Body of pancreas (tissue), 4 donors: ENCODE measurements at regions not wholly inside any gene's neighbourhood (a gene's known extent, or its start where the extent isn't known, plus 50 kb on each side); places are given as distances from the start of the nearest gene placed in this dataset.
"Not testable (repeated sequence)": the region's sequence is repeated elsewhere in the genome, so short reads cannot be mapped to it uniquely, and the experiment has no call there.

ENCODE experiments used
- ATAC-seq: fragments of 150-250 bp; one replicate; pipeline ENCODE4 v1.9.1; 2016
- DNase-seq, 4 donors: peaks; one replicate each; pipeline ENCODE4 v3.0.0-alpha.2; 2019
- H3K27ac ChIP-seq, 4 donors: fragments of 200-600 bp; sonication (generic); 1 replicate in 3 of 4; 2 replicates in 1 of 4; pipeline versions ENCODE4 v1.5.1 to v1.6.1; 2016 to 2019; ENCODE audit warnings: mild to moderate bottlenecking in 1 of 4, mixed read lengths in 1 of 4, moderate library complexity in 1 of 4
- H3K27me3 ChIP-seq, 2 donors: fragments of 200-600 bp; sonication (generic); one replicate each; pipeline ENCODE4 v1.6.0; 2016; ENCODE audit warnings: mild to moderate bottlenecking in 1 of 2
- H3K36me3 ChIP-seq, 2 donors: fragments of 200-600 bp; sonication (generic); replicated peaks in 1 of 2; 2 replicates each; pipeline ENCODE4 v1.5.1; 2016; ENCODE audit warnings: low read depth in 2 of 2; ENCODE audit not compliant: insufficient read depth in 1 of 2
- H3K4me1 ChIP-seq: fragments of 200-600 bp; sonication (generic); one replicate; pipeline ENCODE4 v1.6.0; 2016
- H3K4me3 ChIP-seq, 2 donors: fragments of 200-600 bp; sonication (generic); 1 replicate in 1 of 2; 2 replicates in 1 of 2; pipeline ENCODE4 v1.5.1; 2016 to 2019
- H3K9me3 ChIP-seq, 3 donors: fragments of 200-600 bp; sonication (generic); 1 replicate in 2 of 3; 2 replicates in 1 of 3; pipeline ENCODE4 v1.5.1; 2016
- CTCF ChIP-seq, 7 experiments: fragments of 450-650 bp in 4 of 7; fragments of 200-600 bp in 3 of 7; sonication (generic) in 3 of 7; IDR thresholded peaks; one replicate each; pipeline ENCODE4 v1.5.1; 2016 to 2019; ENCODE audit warnings: antibody characterized with exemption in 7 of 7
- POLR2A ChIP-seq, 3 donors: fragments of 450-650 bp; IDR thresholded peaks; one replicate each; pipeline ENCODE4 v1.6.1; 2016; ENCODE audit warnings: antibody characterized with exemption in 3 of 3, mild to moderate bottlenecking in 2 of 3
- WGBS, 2 donors: methylation state at CpG; one replicate each; pipeline ENCODE4 v1.1.5; 2017; 5-methylcytosine and 5-hydroxymethylcytosine counted together
- intact Hi-C: fragments of 100-400 bp; cut with DNase I; formaldehyde crosslinking; loops from one replicate; pipeline ENCODE4 v1.15.1; 2023

GRCh38 chr5:120329095-120329494 is 135.0 kb upstream of the PRR16 start:
- no peak for DNase-seq
- Histone ChIP-seq H3K4me3 (no peak overlapping the region), H3K36me3 (no peaks in the 10 kb centered on the region), H3K27me3 (no peaks in the 10 kb centered on the region), H3K9me3 (no peaks in the 10 kb centered on the region), H3K4me1 (no peaks in the 10 kb centered on the region), H3K27ac (no peak overlapping the region)
- intact Hi-C loops: no loop called here
- ATAC-seq: no peak
- TF ChIP-seq POLR2A (IDR thresholded peaks at IDR 0.05) (no peak), CTCF (IDR thresholded peaks at IDR 0.05) (no peak)
- WGBS, 2 donors: 59 to 73% methylated on average over 2 of the region's 2 CpGs

GRCh38 chr5:120330558-120330957 is 133.5 kb upstream of the PRR16 start:
- no peaks in the 10 kb centered on the region for H3K36me3 ChIP-seq
- no peak overlapping the region for H3K4me3 ChIP-seq
- H3K4me1 ChIP-seq: no peaks in the 10 kb centered on the region
- no peak for TF ChIP-seq CTCF (IDR thresholded peaks at IDR 0.05)
- no peak for TF ChIP-seq POLR2A (IDR thresholded peaks at IDR 0.05)
- no peaks in the 10 kb centered on the region for H3K27me3 ChIP-seq
- DNase-seq (no peak), ATAC-seq (no peak)
- no peaks in the 10 kb centered on the region for H3K9me3 ChIP-seq
- 64 to 65% methylated on average over 1 of the region's 1 CpG for WGBS, 2 donors
- intact Hi-C loops: no loop called here
- no peak overlapping the region for H3K27ac ChIP-seq

- DNase-seq (no peak), ATAC-seq (no peak)
- WGBS, 2 donors: 58 to 71% methylated on average over 4 of the region's 4 CpGs
- TF ChIP-seq CTCF (IDR thresholded peaks at IDR 0.05) (no peak), POLR2A (IDR thresholded peaks at IDR 0.05) (no peak)
- Histone ChIP-seq H3K27me3 (no peaks in the 10 kb centered on the region), H3K4me1 (no peaks in the 10 kb centered on the region), H3K27ac (no peak overlapping the region), H3K4me3 (no peak overlapping the region), H3K36me3 (no peaks in the 10 kb centered on the region), H3K9me3 (no peaks in the 10 kb centered on the region)
- intact Hi-C loops: no loop called here
Measured at GRCh38 chr5:120344181-120344580, 119.9 kb upstream of the PRR16 start.

GRCh38 chr5:120345947-120346346 is 118.2 kb upstream of the PRR16 start:
- Histone ChIP-seq H3K9me3 (no peaks in the 10 kb centered on the region), H3K4me3 (no peak overlapping the region), H3K36me3 (no peaks in the 10 kb centered on the region), H3K27ac (no peak overlapping the region), H3K4me1 (no peaks in the 10 kb centered on the region), H3K27me3 (no peaks in the 10 kb centered on the region)
- ATAC-seq (no peak), DNase-seq (no peak)
- TF ChIP-seq POLR2A (IDR thresholded peaks at IDR 0.05) (no peak), CTCF (IDR thresholded peaks at IDR 0.05) (no peak)
- intact Hi-C loops: no loop called here
- WGBS, 2 donors: 72 to 77% methylated on average over 4 of the region's 4 CpGs

DNA sequence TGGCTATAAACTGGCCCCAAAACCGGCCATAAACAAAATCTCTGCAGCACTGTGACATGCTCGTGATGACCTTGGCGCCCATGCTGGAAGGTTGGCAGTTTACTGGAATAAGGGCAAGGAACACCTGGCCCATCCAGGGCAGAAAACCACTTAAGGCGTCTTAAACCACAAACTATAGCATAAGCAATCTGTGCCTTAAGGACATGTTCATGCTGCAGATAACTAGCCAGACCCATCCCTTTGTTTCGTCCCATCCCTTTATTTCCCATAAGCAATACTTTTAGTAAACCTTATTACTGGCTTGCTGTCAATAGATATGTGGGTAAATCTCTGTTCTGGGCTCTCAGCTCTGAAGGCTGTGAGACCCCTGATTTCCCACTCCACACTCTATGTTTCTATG is 113.0 kb upstream of the PRR16 start:
- H3K36me3 ChIP-seq, intact Hi-C loops, H3K27me3 ChIP-seq: not testable (repeated sequence)

More for the DNA sequence above, 113.0 kb upstream of the PRR16 start:
- H3K9me3 ChIP-seq, ATAC-seq, H3K4me1 ChIP-seq, H3K4me3 ChIP-seq, H3K27ac ChIP-seq, DNase-seq: not testable (repeated sequence)
- 79 to 80% methylated on average over 5 of the region's 5 CpGs for WGBS, 2 donors
